ENCODE measurements at regions not wholly inside any gene's neighbourhood (a gene's known extent, or its start where the extent isn't known, plus 50 kb on each side); places are given as distances from the start of the nearest gene placed in this dataset.

GRCh38 chr10:36087006-36088005 is 445.2 kb upstream of the FZD8 start:
- POLR2A ChIA-PET = no interaction called here
- H3K9me3 Mint-ChIP-seq = peaks cover 2% of the 10 kb centered on the region
- intact Hi-C loops (cut with micrococcal nuclease) = no loop called here
- no peaks in the 10 kb centered on the region for H3K27me3 Mint-ChIP-seq
- H3K4me1 Mint-ChIP-seq (ENCODE audit: low read depth) = no peaks in the 10 kb centered on the region
- CTCF ChIA-PET = no interaction called here
- DNase-seq (no peak), ATAC-seq (no peak)
- H3K4me3 Mint-ChIP-seq = no peak overlapping the region
- no peaks in the 10 kb centered on the region for H3K36me3 Mint-ChIP-seq (ENCODE audit: low read depth)
- no peak for TF ChIP-seq CTCF (IDR thresholded peaks at IDR 0.05)
- H3K27ac Mint-ChIP-seq = no peak overlapping the region

DNA sequence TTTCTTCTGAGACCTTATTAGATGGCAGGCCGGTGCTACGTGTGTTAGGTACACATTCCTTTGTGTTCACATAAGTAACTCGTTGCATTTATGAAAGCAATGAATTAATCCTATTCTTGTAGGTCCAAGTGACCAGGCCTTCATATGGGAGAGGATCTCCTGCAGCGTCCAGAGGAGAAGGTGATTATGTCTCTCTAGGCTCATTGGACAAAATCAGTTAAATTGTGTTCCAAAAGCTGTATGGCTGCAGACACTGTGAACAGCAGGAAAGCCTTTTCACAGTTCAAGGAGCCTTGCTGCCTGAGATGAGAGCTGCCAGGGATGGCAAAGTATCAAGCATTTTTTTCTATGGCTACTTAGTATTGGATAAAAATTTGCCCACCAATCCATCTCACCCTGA is 433.1 kb upstream of the FZD8 start:
- H3K4me3 Mint-ChIP-seq = no peak overlapping the region
- ChIA-PET CTCF (no interaction called here), POLR2A (no interaction called here)
- DNase-seq = no peak
- no peak for ATAC-seq
- TF ChIP-seq CTCF (IDR thresholded peaks at IDR 0.05) = no peak
- no peaks in the 10 kb centered on the region for H3K27me3 Mint-ChIP-seq
- H3K4me1 Mint-ChIP-seq (ENCODE audit: low read depth) = no peaks in the 10 kb centered on the region
- no peaks in the 10 kb centered on the region for H3K36me3 Mint-ChIP-seq (ENCODE audit: low read depth)
- no peaks in the 10 kb centered on the region for H3K9me3 Mint-ChIP-seq
- H3K27ac Mint-ChIP-seq = no peak overlapping the region
- intact Hi-C loops (cut with micrococcal nuclease) = no loop called here

- TF ChIP-seq CTCF (IDR thresholded peaks at IDR 0.05) = no peak
- no peak overlapping the region for H3K27ac Mint-ChIP-seq
- no peak overlapping the region for H3K4me3 Mint-ChIP-seq
- ChIA-PET POLR2A (no interaction called here), CTCF (no interaction called here)
- intact Hi-C loops (cut with micrococcal nuclease) = no loop called here
- H3K36me3 Mint-ChIP-seq (ENCODE audit: low read depth) = no peaks in the 10 kb centered on the region
- DNase-seq (no peak), ATAC-seq (no peak)
- H3K27me3 Mint-ChIP-seq = no peaks in the 10 kb centered on the region
- no peaks in the 10 kb centered on the region for H3K9me3 Mint-ChIP-seq
- H3K4me1 Mint-ChIP-seq (ENCODE audit: low read depth) = no peaks in the 10 kb centered on the region
Measured at GRCh38 chr10:36073796-36074345, 431.8 kb upstream of the FZD8 start.

DNA sequence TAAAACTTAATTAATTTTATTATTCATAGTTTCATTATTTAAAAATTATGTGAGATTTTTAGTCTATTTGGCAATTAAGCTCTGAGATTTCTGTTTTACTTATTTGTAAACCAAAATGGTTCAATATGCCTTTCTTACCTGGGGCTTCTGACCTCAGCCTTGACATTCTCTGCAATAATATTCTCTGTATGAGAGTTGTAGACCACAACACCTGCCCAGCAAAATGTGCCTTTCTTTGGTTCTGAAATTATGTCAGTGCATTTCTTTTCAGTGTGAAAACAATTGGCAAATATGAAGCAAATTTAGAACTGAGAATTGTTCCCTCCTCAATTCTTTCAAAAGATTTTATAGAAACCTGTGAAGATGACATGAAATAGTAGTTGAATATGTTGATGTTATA is 426.4 kb upstream of the FZD8 start:
- DNase-seq (no peak), ATAC-seq (no peak)
- H3K27me3 Mint-ChIP-seq = no peaks in the 10 kb centered on the region
- H3K4me3 Mint-ChIP-seq = no peak overlapping the region
- no peaks in the 10 kb centered on the region for H3K36me3 Mint-ChIP-seq (ENCODE audit: low read depth)
- POLR2A ChIA-PET = no interaction called here
- CTCF ChIA-PET = no interaction called here
- intact Hi-C loops (cut with micrococcal nuclease) = no loop called here
- H3K4me1 Mint-ChIP-seq (ENCODE audit: low read depth) = no peaks in the 10 kb centered on the region
- peaks cover 2% of the 10 kb centered on the region for H3K9me3 Mint-ChIP-seq
- no peak for TF ChIP-seq CTCF (IDR thresholded peaks at IDR 0.05)
- H3K27ac Mint-ChIP-seq = no peak overlapping the region

GRCh38 chr10:36067748-36068147 is 425.7 kb upstream of the FZD8 start:
- POLR2A ChIA-PET = no interaction called here
- Mint-ChIP-seq H3K27ac (no peak overlapping the region), H3K4me1 (ENCODE audit: low read depth) (no peaks in the 10 kb centered on the region), H3K4me3 (no peak overlapping the region), H3K27me3 (no peaks in the 10 kb centered on the region), H3K9me3 (peaks cover 2% of the 10 kb centered on the region), H3K36me3 (ENCODE audit: low read depth) (no peaks in the 10 kb centered on the region)
- DNase-seq = no peak
- no peak for ATAC-seq
- CTCF ChIA-PET = no interaction called here
- intact Hi-C loops (cut with micrococcal nuclease) = no loop called here
- no peak for TF ChIP-seq CTCF (IDR thresholded peaks at IDR 0.05)
